HG02588 (cell line): ENCODE measurements at regions not wholly inside any gene's neighbourhood (a gene's known extent, or its start where the extent isn't known, plus 50 kb on each side); places are given as distances from the start of the nearest gene placed in this dataset.
"Not testable (repeated sequence)": the region's sequence is repeated elsewhere in the genome, so short reads cannot be mapped to it uniquely, and the experiment has no call there.

Experiments used
- ATAC-seq: cut with Tn5 transposase; IDR thresholded peaks from one replicate; pipeline ENCODE4 v1.9.1; 2021; ENCODE audit warnings: mild to moderate bottlenecking, moderate library complexity; ENCODE audit not compliant: unreplicated experiment

DNA sequence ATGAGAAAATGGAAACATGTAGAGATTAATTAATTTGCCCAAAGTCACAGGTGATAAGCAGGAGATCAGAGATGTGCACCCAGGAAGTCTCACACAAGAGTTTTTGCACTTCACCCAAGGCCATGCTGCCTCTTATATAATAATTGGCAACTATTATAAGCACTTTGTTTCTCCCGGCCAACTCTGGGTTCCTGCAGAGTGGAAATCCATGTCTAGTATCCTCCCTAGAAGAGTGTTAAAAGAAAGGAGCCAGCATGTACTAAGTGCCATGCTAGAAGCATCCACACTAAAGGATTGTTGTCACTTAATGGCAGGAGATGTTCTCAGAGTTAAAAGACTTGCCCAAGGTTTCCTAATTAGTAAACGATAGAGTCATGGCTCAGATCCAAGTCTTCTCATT lies 470.3 kb downstream of the OMA1 start:
- ATAC-seq: no peak

DNA sequence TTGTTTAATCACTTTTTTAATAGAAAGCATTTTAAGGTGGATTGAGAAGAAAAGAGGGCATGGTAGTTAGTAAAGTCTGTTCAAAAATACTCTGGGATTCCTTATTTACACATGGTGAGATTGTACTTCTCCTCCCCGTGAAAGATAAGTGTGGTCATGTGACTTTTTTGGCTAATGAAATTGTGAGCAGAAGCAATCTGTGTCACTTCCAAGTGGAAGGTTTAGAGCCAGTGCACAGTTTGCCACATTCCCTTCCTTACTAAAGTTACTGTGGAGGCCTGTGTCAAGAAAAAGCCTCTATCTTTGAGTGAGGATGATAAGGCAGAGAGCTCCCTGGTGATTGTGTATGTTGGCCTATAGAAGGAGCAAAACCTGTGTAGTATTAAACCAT lies 471.3 kb downstream of the OMA1 start:
- no peak for ATAC-seq

DNA sequence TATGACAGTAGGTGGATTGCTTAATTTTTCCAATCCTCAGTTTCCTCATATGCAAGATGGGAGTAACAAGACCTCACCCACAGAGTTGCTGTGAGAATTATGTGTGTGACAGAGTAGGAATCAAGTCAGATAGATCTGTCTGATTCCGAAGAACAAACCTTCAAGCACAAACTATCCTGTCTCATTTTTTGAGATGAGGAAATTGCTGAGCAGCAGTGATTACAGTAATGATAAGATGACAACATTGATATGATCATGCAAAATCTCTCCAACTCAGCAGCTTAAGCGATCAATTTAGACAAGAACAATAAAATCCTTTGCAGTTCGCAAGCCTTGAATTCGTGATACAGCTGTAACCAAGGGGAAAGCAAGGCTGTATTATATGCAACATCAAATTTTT lies 474.1 kb downstream of the OMA1 start:
- no peak for ATAC-seq

DNA sequence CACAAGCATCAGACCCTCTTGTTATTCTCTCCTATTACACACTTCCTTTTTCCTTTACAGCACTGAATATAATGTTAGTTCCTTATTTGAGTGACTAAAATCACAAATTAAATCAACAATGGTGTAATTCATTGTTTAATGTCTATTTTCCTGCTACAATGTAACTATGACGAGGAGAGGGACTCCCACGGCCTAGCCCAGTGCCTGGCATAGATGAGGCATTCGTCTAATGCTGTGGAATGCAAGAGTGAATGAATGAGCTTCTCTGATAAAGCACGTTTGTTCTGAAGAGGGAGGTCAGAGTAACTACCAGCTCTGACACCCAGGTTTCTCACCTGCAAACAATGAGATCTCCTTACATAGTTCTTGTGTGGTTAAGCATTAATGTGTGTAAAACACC lies 479.4 kb downstream of the OMA1 start:
- ATAC-seq: no peak

DNA sequence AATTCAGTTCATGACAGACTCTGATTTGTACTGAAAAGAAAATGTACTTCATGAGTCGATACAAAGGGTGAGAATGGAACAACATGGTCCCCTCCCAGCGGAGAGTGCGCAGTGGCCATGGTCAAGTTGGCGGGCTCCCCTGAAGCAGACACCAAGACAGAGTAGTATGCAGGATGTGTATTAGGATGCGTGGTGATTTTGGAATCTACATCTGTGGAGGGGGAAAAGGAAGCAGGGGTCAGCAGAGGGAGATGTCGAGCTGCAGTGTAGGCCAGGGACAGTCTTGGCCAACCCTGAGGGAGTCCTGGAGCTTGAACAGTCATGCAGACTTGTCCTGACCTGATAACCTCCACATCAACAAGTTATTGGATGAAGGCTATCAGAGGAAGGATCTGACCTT lies 481.0 kb downstream of the OMA1 start:
- no peak for ATAC-seq

DNA sequence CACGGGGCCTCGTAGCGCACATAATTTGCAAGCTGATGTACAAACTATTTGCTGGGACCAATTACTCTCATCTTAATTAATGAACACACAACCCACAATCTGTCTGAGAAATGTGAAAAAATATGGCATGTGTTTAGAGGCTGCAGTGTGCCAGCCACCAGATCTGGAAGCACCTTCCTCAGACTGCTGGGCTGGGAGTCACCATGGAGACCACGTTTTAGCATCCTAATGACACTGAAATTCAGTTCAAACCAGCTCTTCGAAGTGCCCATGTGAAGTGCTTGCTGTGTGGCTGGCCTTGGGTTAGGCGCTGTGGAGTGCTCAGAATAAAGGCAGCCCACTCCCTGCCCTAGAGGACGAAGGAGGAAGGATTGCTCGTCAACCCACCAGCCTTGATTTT lies 482.4 kb downstream of the OMA1 start:
- no peak for ATAC-seq

DNA sequence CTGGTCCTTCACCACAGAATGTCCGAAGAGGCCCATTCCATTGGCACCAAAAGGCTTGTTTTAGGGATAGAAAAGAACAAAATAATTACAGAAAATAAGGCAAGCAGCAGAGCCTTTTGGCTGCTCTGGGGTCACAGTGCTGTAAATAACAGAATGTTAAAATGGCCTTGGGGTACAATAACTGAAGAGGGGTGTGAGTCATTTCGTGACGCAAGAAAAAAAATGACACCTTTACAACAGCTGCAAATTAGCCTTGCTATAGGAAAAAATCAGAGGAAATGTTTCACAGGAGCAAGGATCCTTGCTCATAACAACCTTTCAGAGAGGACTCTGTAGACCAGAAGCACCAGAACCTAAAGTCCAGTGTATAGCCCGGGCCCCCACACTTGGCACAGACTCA lies 483.4 kb downstream of the OMA1 start:
- no peak for ATAC-seq

- ATAC-seq: no peak
Measured at GRCh38 chr1:58062635-58063034, 483.9 kb downstream of the OMA1 start.

GRCh38 chr1:58060559-58061170 lies 485.9 kb downstream of the OMA1 start:
- no peak for ATAC-seq

DNA sequence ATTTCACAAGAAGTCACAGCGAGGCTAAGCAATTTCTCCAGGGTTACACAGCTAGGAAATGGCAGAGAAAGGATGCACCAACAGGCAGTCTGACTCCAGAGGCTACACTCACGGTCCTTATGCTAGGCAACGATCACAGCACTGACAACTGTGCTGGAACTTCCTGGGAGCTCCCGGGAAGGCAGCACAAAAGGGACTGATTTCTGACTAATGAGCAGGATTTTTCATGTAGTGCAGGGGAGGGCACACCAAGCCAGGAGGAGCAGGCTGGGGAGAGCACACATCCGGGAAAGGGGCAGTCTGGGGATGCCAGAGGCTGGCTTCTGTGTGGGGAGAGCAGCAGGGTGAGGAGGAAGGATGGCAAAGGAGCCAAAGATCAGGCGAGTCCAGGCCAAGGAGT lies 486.7 kb downstream of the OMA1 start:
- ATAC-seq: no peak

DNA sequence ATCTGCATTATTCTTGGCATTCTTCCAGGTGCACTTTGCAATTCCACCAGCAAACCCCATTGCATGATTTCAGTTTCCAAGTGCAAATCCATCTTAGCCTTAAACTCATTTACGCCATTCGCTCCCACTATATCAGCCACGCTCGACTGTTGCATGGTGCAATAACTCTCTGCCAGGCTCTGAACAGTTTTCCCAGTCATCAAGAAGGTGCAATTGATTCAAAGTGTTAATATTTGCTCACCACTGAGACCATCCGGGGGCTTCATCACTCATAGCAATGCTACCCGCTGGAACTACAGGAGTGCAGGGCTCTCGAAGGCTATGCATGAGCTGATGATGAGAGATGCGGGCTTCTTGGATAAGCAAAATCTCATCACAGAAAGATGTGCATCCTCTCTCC lies 488.2 kb downstream of the OMA1 start:
- ATAC-seq: no peak

DNA sequence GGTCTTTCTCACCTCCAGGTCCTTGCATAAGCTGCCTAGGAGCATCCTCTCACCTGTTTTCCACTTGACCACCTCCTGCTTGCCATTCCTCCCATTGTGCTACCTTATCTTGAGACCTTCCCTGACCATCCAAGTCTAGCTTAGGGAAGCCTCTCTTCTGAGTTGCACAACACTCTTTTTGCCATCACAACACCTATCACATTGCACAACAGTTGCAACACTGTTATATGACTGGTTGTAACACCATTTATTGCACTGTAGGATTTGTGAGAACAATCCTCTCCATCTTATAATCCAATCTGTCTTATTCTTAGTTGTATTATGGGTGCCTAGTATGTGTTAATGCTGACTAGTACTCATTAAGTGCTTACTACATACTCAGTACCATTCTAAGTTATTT lies 488.7 kb downstream of the OMA1 start:
- no peak for ATAC-seq

GRCh38 chr1:58051187-58051586 lies 495.3 kb downstream of the OMA1 start:
- ATAC-seq: not testable (repeated sequence)

- no peak for ATAC-seq
Measured at GRCh38 chr1:58047265-58047858, 499.2 kb downstream of the OMA1 start.

DNA sequence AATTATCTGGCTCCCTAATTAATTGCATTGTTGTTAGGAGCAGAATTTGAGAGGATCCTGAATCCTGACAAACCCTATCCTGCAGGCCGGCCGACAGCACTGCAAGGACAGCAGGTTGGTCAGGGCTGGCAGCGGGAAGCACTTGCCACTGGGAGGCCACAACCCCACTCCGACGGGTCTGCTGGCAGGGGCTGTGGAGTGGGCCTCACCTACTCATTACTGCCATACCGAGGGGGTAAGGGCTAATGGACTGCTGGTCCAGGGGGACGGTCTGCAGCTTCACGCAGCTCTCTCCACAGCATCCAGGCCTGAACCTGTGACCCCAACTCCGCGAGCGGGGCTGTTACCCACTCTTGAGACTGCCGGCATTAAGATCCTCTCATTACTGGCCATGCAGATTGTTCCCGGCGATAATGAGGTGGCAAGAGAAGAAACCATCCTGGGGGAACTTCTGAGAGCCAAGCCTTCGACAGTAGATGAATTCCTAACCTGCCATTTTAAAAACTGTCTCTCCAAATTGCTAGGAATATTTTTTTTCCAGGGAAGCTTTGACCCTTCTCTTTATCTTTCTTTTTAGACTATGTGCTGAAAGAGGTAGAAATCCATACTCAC lies 501.3 kb downstream of the OMA1 start:
- ATAC-seq: no peak

- ATAC-seq: no peak
Measured at GRCh38 chr1:58041621-58042020, 504.9 kb downstream of the OMA1 start.

DNA sequence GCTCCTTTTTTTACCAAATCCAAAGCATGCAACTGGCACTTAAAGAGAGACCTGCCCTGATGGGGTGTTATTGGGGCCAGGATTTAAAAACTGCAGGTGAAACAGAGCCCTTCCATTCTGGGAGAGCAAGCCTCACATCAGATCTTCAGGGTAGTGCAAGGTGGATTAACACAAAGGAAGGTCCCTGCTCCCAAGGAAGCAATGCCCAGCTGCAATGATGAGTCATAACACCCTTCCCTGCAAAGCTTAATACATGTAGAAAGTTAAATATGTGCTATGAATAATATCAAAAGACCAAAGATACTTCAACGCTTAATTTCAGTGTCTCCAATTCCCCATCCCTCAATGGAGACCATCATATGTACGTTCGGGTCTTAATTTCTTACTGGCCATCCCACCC lies 508.0 kb downstream of the OMA1 start:
- ATAC-seq: no peak

DNA sequence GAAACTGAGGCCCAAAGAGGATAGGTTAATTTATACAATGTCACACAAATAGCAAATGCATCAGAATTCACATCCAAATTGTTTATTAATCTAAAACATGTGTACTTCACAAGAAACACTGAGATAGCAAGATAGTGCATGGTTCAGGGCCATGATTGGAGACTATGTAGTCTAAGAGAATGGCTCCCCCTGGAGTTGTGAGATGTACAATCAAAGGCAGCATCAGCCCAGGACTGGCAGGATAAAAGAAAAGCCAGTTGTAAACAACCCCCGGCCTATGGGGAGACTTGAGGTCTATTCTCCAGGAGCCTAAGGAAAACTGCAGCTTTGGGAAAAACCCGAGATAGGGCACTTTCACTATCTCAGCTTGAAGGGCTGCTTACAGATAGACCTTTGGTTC lies 511.0 kb downstream of the OMA1 start:
- no peak for ATAC-seq

DNA sequence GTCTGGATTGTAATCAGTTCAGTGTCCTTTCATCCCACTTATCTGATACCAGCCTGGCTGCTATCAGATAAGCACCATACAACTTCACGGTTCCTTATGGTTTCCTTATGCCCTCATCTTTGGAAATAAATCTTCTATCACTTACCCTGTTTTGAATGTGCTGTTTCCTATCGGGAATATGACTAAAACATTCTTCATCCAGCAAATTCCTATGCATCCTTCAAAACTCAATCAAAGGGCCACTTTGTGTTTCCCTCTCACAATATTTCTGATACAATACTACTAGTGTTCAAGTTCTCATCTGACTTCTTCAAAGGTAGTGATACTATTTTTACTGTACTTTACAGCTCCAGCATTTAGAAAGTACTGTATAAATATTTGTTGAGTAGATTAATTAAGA lies 513.2 kb downstream of the OMA1 start:
- ATAC-seq: no peak

DNA sequence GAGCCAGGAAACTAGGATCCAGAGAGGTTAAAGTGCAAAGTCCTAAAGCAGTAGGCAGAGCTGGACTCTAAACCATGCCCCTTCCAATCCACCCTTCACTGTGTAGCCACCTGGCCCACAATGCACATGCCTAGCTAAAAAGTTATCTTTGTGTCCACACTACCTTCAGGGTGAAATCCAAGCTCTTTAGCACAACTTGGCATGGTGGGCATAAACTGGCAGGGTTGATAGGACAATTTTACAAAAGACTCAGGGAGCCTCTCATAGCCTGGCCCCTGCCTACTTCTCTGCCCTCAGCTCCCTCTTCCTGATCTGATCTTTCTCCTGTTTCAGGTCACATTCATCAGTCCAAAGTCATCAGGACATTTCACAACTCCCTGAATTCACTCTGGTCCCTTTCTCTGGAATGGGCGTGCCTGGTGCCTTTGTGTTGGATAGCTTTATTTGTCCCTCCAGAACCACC lies 513.9 kb downstream of the OMA1 start:
- ATAC-seq: no peak

- ATAC-seq: no peak
Measured at GRCh38 chr1:58031416-58031815, 515.1 kb downstream of the OMA1 start.

DNA sequence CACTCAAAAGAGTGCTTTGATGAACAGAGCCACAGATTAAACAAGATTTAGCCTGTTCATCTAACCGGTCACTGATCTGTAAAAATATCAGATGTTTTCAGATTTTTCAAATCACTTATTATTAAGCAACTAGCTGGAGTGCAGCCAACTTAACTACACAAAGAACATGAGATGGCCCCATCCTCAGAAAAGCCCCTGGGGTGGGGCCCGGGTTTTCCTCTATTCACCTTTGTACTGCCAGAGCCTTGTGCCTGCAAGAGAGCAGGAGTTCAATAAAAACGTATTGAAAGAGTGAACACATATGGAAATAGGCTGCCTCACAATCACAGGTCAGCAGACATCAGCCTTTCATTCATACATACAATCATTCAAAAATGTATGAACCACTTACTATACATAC lies 516.1 kb downstream of the OMA1 start:
- no peak for ATAC-seq

GRCh38 chr1:58017641-58018040 lies 528.9 kb downstream of the OMA1 start:
- no peak for ATAC-seq
